H1 (cell line): ENCODE measurements at regions not wholly inside any gene's neighbourhood (a gene's known extent, or its start where the extent isn't known, plus 50 kb on each side); places are given as distances from the start of the nearest gene placed in this dataset.

ENCODE experiments used
- TF ChIP-seq, protein P1 (sequence below): fragments of 300-600 bp; sonication (generic); IDR thresholded peaks from 2 replicates; pipeline ENCODE4 v1.7.1; 2012; ENCODE audit warnings: low read length, moderate library complexity, mild to moderate bottlenecking, inconsistent platforms; ENCODE audit not compliant: insufficient replicate concordance

DNA sequence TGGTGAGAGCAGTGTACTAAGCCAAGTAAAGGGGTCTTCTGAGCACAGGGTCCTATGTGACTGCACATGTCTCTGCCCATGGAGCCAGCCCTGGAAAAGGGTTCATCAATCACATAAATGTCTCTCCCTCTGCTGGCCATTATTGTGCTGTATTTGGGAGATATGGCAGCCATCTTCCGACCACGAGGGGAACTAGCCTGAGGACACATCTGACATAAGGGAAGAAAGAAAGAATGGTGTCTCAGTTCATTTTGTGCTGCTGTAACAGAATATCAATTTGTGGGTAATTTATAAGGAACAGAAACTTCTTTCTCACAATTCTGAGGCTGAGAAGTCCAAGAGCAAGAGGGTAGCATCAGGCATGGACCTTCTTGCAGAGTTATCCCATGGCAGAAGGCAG, 55.1 kb upstream of the GJA5 start (continued):
- TF ChIP-seq, protein P1, sequence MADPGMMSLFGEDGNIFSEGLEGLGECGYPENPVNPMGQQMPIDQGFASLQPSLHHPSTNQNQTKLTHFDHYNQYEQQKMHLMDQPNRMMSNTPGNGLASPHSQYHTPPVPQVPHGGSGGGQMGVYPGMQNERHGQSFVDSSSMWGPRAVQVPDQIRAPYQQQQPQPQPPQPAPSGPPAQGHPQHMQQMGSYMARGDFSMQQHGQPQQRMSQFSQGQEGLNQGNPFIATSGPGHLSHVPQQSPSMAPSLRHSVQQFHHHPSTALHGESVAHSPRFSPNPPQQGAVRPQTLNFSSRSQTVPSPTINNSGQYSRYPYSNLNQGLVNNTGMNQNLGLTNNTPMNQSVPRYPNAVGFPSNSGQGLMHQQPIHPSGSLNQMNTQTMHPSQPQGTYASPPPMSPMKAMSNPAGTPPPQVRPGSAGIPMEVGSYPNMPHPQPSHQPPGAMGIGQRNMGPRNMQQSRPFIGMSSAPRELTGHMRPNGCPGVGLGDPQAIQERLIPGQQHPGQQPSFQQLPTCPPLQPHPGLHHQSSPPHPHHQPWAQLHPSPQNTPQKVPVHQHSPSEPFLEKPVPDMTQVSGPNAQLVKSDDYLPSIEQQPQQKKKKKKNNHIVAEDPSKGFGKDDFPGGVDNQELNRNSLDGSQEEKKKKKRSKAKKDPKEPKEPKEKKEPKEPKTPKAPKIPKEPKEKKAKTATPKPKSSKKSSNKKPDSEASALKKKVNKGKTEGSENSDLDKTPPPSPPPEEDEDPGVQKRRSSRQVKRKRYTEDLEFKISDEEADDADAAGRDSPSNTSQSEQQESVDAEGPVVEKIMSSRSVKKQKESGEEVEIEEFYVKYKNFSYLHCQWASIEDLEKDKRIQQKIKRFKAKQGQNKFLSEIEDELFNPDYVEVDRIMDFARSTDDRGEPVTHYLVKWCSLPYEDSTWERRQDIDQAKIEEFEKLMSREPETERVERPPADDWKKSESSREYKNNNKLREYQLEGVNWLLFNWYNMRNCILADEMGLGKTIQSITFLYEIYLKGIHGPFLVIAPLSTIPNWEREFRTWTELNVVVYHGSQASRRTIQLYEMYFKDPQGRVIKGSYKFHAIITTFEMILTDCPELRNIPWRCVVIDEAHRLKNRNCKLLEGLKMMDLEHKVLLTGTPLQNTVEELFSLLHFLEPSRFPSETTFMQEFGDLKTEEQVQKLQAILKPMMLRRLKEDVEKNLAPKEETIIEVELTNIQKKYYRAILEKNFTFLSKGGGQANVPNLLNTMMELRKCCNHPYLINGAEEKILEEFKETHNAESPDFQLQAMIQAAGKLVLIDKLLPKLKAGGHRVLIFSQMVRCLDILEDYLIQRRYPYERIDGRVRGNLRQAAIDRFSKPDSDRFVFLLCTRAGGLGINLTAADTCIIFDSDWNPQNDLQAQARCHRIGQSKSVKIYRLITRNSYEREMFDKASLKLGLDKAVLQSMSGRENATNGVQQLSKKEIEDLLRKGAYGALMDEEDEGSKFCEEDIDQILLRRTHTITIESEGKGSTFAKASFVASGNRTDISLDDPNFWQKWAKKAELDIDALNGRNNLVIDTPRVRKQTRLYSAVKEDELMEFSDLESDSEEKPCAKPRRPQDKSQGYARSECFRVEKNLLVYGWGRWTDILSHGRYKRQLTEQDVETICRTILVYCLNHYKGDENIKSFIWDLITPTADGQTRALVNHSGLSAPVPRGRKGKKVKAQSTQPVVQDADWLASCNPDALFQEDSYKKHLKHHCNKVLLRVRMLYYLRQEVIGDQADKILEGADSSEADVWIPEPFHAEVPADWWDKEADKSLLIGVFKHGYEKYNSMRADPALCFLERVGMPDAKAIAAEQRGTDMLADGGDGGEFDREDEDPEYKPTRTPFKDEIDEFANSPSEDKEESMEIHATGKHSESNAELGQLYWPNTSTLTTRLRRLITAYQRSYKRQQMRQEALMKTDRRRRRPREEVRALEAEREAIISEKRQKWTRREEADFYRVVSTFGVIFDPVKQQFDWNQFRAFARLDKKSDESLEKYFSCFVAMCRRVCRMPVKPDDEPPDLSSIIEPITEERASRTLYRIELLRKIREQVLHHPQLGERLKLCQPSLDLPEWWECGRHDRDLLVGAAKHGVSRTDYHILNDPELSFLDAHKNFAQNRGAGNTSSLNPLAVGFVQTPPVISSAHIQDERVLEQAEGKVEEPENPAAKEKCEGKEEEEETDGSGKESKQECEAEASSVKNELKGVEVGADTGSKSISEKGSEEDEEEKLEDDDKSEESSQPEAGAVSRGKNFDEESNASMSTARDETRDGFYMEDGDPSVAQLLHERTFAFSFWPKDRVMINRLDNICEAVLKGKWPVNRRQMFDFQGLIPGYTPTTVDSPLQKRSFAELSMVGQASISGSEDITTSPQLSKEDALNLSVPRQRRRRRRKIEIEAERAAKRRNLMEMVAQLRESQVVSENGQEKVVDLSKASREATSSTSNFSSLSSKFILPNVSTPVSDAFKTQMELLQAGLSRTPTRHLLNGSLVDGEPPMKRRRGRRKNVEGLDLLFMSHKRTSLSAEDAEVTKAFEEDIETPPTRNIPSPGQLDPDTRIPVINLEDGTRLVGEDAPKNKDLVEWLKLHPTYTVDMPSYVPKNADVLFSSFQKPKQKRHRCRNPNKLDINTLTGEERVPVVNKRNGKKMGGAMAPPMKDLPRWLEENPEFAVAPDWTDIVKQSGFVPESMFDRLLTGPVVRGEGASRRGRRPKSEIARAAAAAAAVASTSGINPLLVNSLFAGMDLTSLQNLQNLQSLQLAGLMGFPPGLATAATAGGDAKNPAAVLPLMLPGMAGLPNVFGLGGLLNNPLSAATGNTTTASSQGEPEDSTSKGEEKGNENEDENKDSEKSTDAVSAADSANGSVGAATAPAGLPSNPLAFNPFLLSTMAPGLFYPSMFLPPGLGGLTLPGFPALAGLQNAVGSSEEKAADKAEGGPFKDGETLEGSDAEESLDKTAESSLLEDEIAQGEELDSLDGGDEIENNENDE, result no peak
